PFSK-1 (cell line): ENCODE measurements at regions not wholly inside any gene's neighbourhood (a gene's known extent, or its start where the extent isn't known, plus 50 kb on each side); places are given as distances from the start of the nearest gene placed in this dataset.

ENCODE experiments used
- FOXP2 ChIP-seq: optimal IDR thresholded peaks from 2 replicates; pipeline ENCODE3; 2011; ENCODE audit warnings: borderline replicate concordance, control low read depth, inconsistent platforms; ENCODE audit not compliant: insufficient read depth; ENCODE audit errors: extremely low read length, extremely low read depth
- POLR2AphosphoS5 ChIP-seq: IDR thresholded peaks from 2 replicates; pipeline ENCODE4 v1.6.1; 2012; ENCODE audit warnings: low read depth, mild to moderate bottlenecking, control low read depth, low read length, moderate library complexity
- SIN3A ChIP-seq: IDR thresholded peaks from 2 replicates; pipeline ENCODE4 v1.6.1; 2012; ENCODE audit warnings: mild to moderate bottlenecking, low read length, moderate library complexity, borderline replicate concordance; ENCODE audit not compliant: insufficient read depth
- TAF1 ChIP-seq: IDR thresholded peaks from 2 replicates; pipeline ENCODE4 v1.6.1; 2012; ENCODE audit warnings: low read length, control low read depth, borderline replicate concordance; ENCODE audit not compliant: insufficient read depth
- TF ChIP-seq, protein P1 (sequence below), 2 experiments: IDR thresholded peaks; 2 replicates each; pipeline versions ENCODE4 v1.6.1 to v1.8.0; 2011 to 2012; ENCODE audit warnings: low read depth in 2 of 2, low read length in 2 of 2, control low read depth in 1 of 2, inconsistent platforms in 1 of 2, mild to moderate bottlenecking in 1 of 2, moderate library complexity in 1 of 2; ENCODE audit not compliant: insufficient read depth in 1 of 2

- TF ChIP-seq FOXP2: no peak
- TF ChIP-seq POLR2AphosphoS5: no peak
- TF ChIP-seq TAF1: no peak
- TF ChIP-seq, protein P1, sequence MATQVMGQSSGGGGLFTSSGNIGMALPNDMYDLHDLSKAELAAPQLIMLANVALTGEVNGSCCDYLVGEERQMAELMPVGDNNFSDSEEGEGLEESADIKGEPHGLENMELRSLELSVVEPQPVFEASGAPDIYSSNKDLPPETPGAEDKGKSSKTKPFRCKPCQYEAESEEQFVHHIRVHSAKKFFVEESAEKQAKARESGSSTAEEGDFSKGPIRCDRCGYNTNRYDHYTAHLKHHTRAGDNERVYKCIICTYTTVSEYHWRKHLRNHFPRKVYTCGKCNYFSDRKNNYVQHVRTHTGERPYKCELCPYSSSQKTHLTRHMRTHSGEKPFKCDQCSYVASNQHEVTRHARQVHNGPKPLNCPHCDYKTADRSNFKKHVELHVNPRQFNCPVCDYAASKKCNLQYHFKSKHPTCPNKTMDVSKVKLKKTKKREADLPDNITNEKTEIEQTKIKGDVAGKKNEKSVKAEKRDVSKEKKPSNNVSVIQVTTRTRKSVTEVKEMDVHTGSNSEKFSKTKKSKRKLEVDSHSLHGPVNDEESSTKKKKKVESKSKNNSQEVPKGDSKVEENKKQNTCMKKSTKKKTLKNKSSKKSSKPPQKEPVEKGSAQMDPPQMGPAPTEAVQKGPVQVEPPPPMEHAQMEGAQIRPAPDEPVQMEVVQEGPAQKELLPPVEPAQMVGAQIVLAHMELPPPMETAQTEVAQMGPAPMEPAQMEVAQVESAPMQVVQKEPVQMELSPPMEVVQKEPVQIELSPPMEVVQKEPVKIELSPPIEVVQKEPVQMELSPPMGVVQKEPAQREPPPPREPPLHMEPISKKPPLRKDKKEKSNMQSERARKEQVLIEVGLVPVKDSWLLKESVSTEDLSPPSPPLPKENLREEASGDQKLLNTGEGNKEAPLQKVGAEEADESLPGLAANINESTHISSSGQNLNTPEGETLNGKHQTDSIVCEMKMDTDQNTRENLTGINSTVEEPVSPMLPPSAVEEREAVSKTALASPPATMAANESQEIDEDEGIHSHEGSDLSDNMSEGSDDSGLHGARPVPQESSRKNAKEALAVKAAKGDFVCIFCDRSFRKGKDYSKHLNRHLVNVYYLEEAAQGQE (IDR thresholded peaks at IDR 0.05; ENCODE audit: insufficient read depth in 1 of 2, low read depth in 2 of 2, low read length in 2 of 2): no peak
- no peak for TF ChIP-seq SIN3A
Measured at GRCh38 chr11:92546603-92547002, 322.0 kb downstream of the FAT3 start.

DNA sequence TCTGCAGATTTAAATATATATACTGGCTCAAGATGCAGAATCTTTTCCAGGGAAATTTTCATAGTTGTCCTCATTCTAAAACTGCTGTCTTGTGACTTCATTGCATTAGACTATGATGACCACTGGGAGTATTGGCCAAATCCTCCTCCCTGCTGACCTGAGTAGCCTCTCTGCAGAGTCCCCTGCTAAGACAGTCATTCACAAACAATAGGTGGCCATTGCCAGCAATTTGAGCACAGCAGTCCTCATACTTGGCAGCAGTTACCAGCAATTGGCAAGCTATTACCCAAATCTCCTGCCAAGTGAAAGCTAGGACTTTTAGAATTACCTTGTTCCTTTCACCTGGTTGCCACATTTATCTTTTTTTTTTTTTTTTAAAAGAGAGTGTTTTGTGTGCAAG, 325.8 kb downstream of the FAT3 start:
- TF ChIP-seq TAF1 (no peak), SIN3A (no peak), POLR2AphosphoS5 (no peak), FOXP2 (no peak)
- TF ChIP-seq, protein P1 (IDR thresholded peaks at IDR 0.05; ENCODE audit: insufficient read depth in 1 of 2, low read depth in 2 of 2, low read length in 2 of 2): no peak

DNA sequence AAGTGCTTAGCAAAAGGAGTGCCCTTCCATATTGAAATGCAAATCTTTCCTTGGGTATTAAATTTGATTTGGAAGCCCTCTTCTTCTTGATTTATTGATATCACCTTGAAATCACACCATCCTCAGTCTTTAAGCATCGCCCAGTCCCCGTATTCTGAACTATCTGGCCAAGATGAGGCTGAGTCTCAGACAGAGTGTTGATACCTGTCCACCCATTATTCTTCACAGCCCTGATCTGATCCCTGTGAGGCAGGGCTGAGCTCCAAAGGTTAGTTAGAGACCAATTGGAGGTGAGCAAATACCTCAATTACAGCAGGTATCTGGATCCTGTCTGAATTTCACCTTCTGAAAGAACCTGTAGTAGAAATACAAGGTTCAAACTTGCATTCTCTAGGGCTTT, 326.3 kb downstream of the FAT3 start:
- TF ChIP-seq, protein P1 (IDR thresholded peaks at IDR 0.05; ENCODE audit: insufficient read depth in 1 of 2, low read depth in 2 of 2, low read length in 2 of 2): no peak
- TF ChIP-seq TAF1 (no peak), SIN3A (no peak), FOXP2 (no peak), POLR2AphosphoS5 (no peak)

GRCh38 chr11:92552942-92553341, 328.3 kb downstream of the FAT3 start:
- TF ChIP-seq POLR2AphosphoS5 (no peak), SIN3A (no peak), FOXP2 (no peak), TAF1 (no peak)
- TF ChIP-seq, protein P1 (IDR thresholded peaks at IDR 0.05; ENCODE audit: insufficient read depth in 1 of 2, low read depth in 2 of 2, low read length in 2 of 2): no peak

DNA sequence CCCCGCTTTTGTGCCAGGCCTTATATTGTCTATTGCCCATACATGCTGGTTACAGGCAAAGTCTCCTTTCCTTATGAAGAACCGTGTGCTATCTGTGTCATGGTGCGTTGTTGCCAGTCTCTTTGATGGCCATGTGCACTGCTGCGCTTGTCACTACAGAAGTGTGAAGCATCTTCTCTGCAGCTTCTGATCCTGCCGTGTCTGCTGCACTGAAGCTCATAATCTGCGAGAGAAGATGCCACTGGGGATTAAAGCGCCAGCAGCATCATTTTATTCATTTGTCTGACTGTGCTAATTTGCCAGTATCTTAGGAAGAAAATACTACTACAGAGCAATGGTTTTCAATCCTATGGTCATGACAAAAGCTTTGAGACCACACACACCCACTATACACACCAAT, 330.1 kb downstream of the FAT3 start:
- TF ChIP-seq TAF1: no peak
- TF ChIP-seq POLR2AphosphoS5: no peak
- no peak for TF ChIP-seq FOXP2
- TF ChIP-seq, protein P1 (IDR thresholded peaks at IDR 0.05; ENCODE audit: insufficient read depth in 1 of 2, low read depth in 2 of 2, low read length in 2 of 2): no peak
